Parathyroid adenoma (tissue), 2 donors: ENCODE measurements at regions not wholly inside any gene's neighbourhood (a gene's known extent, or its start where the extent isn't known, plus 50 kb on each side); places are given as distances from the start of the nearest gene placed in this dataset.

Experiments used
- H2AFZ ChIP-seq: fragments of 300-600 bp; sonication (generic); one replicate; pipeline ENCODE4 v1.7.0; 2017; ENCODE audit warnings: antibody characterized with exemption, mild to moderate bottlenecking
- H3K27ac ChIP-seq: fragments of 300-600 bp; sonication (generic); one replicate; pipeline ENCODE4 v1.7.0; 2017
- H3K27me3 ChIP-seq: fragments of 300-600 bp; sonication (generic); one replicate; pipeline ENCODE4 v1.7.0; 2017; ENCODE audit warnings: low read length; ENCODE audit not compliant: control insufficient read depth, insufficient read depth
- H3K36me3 ChIP-seq: fragments of 300-600 bp; sonication (generic); one replicate; pipeline ENCODE4 v1.7.0; 2017; ENCODE audit warnings: low read length; ENCODE audit not compliant: control insufficient read depth, insufficient read depth
- H3K4me1 ChIP-seq: fragments of 300-600 bp; sonication (generic); one replicate; pipeline ENCODE4 v1.7.0; 2017; ENCODE audit warnings: control low read depth
- H3K4me2 ChIP-seq: fragments of 300-600 bp; sonication (generic); one replicate; pipeline ENCODE4 v1.7.0; 2017; ENCODE audit warnings: low read length
- H3K4me3 ChIP-seq: fragments of 300-600 bp; sonication (generic); one replicate; pipeline ENCODE4 v1.7.0; 2017; ENCODE audit warnings: low read depth, low read length
- H3K79me2 ChIP-seq: fragments of 300-600 bp; sonication (generic); one replicate; pipeline ENCODE4 v1.7.0; 2017; ENCODE audit warnings: control low read depth
- H3K9ac ChIP-seq: fragments of 300-600 bp; sonication (generic); one replicate; pipeline ENCODE4 v1.7.0; 2017; ENCODE audit warnings: mild to moderate bottlenecking
- H3K9me3 ChIP-seq: fragments of 300-600 bp; sonication (generic); one replicate; pipeline ENCODE4 v1.7.0; 2017; ENCODE audit warnings: low read length; ENCODE audit not compliant: control insufficient read depth
- CTCF ChIP-seq: fragments of 300-600 bp; sonication (generic); IDR thresholded peaks from one replicate; pipeline ENCODE4 v1.7.0; 2017; ENCODE audit warnings: antibody characterized with exemption, mild to moderate bottlenecking
- donor health status: primary hyperparathyroidism.

- H2AFZ ChIP-seq = no peak overlapping the region
- no peak for TF ChIP-seq CTCF
- H3K9ac ChIP-seq = no peak overlapping the region
Measured at GRCh38 chr6:79838851-79839250, 108.5 kb downstream of the ELOVL4 start.

GRCh38 chr6:79833964-79834284, 113.4 kb downstream of the ELOVL4 start:
- TF ChIP-seq CTCF = no peak
- no peak overlapping the region for H3K4me2 ChIP-seq
- no peak overlapping the region for H2AFZ ChIP-seq

More at GRCh38 chr6:79838851-79839250, 108.5 kb downstream of the ELOVL4 start:
- Histone ChIP-seq H3K36me3 (no peaks in the 10 kb centered on the region), H3K9me3 (no peaks in the 10 kb centered on the region), H3K27ac (no peak overlapping the region), H3K4me2 (no peak overlapping the region), H3K4me1 (no peaks in the 10 kb centered on the region), H3K27me3 (no peaks in the 10 kb centered on the region), H3K79me2 (no peaks in the 10 kb centered on the region), H3K4me3 (no peak overlapping the region)

GRCh38 chr6:79833264-79833963, 113.9 kb downstream of the ELOVL4 start:
- Histone ChIP-seq H3K4me2 (no peak overlapping the region), H3K4me1 (no peaks in the 10 kb centered on the region), H3K79me2 (no peaks in the 10 kb centered on the region), H3K4me3 (no peak overlapping the region), H3K27me3 (no peaks in the 10 kb centered on the region), H3K9me3 (no peaks in the 10 kb centered on the region), H2AFZ (no peak overlapping the region), H3K36me3 (no peaks in the 10 kb centered on the region), H3K9ac (no peak overlapping the region), H3K27ac (no peak overlapping the region)
- no peak for TF ChIP-seq CTCF

More at GRCh38 chr6:79833964-79834284, 113.4 kb downstream of the ELOVL4 start:
- Histone ChIP-seq H3K4me3 (no peak overlapping the region), H3K9ac (no peak overlapping the region), H3K4me1 (no peaks in the 10 kb centered on the region), H3K9me3 (no peaks in the 10 kb centered on the region), H3K36me3 (no peaks in the 10 kb centered on the region), H3K79me2 (no peaks in the 10 kb centered on the region), H3K27ac (no peak overlapping the region), H3K27me3 (no peaks in the 10 kb centered on the region)

GRCh38 chr6:79832723-79833122, 114.6 kb downstream of the ELOVL4 start:
- TF ChIP-seq CTCF = no peak
- Histone ChIP-seq H3K79me2 (no peaks in the 10 kb centered on the region), H3K4me3 (no peak overlapping the region), H3K27me3 (no peaks in the 10 kb centered on the region), H3K36me3 (no peaks in the 10 kb centered on the region), H2AFZ (no peak overlapping the region), H3K9me3 (no peaks in the 10 kb centered on the region), H3K9ac (no peak overlapping the region), H3K4me1 (no peaks in the 10 kb centered on the region), H3K4me2 (no peak overlapping the region), H3K27ac (no peak overlapping the region)

- Histone ChIP-seq H3K9ac (no peak overlapping the region), H2AFZ (no peak overlapping the region), H3K36me3 (no peaks in the 10 kb centered on the region), H3K79me2 (no peaks in the 10 kb centered on the region), H3K9me3 (no peaks in the 10 kb centered on the region), H3K4me3 (no peak overlapping the region), H3K27ac (no peak overlapping the region), H3K4me2 (no peak overlapping the region), H3K4me1 (no peaks in the 10 kb centered on the region), H3K27me3 (no peaks in the 10 kb centered on the region)
- no peak for TF ChIP-seq CTCF
Measured at GRCh38 chr6:79824202-79824601, 123.2 kb downstream of the ELOVL4 start.
